Hypothalamus (tissue), 51 donors: ENCODE measurements at regions not wholly inside any gene's neighbourhood (a gene's known extent, or its start where the extent isn't known, plus 50 kb on each side); places are given as distances from the start of the nearest gene placed in this dataset.
A peak's percentile ranks its signal among the peaks of the same experiment; 100 is the strongest.

ENCODE experiments used
- DNase-seq, 51 donors: peaks; one replicate each; lab custom pipeline; 2025; lab: John Stamatoyannopoulos, UW

DNA sequence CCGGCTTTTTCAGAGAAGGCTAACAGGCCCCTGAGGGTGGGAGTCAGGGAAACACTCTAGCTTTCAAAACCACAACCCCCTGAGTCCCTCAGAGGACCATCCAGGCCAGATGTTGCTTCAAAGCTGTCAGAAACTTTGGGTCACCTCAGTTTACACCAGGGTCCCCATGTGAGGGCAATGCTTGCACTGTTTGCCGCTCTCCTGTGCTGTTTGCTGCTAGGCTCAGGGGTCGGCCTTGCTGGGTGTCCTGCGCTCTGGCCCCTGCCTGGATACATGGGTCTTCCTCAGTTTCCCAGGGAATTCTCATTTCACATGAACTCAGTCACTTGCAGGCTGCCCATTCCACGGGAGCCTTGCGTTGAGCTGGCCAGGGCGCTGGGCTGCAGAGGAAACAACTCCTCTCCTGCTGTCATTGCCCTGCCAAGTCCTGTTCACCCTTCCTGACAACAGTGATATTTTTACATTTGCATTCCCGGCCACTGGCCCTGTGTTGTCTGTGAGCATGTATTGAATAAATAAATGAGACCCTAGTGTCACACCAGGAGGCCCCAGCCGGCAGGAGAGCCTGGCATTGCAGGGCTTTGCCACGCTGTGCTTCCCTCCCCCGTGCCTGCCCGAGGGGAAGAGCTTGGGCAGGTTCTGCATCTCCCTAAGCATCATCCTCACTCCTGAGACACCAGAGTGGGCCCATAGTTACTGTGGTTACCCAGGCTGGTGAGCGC, 73.2 kb upstream of the RAB6C start:
- no peak for DNase-seq

DNA sequence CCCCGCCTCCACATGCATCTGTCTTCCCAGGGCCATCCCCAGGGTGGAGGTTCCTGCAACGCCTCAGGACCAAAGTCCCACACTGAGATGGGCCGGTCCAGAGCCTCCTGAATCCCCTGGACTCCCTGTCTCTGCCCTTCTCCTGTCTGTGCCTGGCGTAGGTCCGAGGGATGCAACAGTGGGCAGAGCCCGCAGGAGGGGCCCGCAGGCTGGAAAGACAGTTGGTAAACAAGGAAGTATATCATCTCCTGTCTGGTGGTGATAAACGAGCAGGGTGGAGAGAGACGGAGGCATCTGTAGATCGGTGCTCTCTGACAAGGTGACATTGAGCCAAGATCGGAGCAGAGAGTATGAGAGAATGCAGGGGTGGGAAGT, 72.6 kb upstream of the RAB6C start:
- no peak for DNase-seq

DNA sequence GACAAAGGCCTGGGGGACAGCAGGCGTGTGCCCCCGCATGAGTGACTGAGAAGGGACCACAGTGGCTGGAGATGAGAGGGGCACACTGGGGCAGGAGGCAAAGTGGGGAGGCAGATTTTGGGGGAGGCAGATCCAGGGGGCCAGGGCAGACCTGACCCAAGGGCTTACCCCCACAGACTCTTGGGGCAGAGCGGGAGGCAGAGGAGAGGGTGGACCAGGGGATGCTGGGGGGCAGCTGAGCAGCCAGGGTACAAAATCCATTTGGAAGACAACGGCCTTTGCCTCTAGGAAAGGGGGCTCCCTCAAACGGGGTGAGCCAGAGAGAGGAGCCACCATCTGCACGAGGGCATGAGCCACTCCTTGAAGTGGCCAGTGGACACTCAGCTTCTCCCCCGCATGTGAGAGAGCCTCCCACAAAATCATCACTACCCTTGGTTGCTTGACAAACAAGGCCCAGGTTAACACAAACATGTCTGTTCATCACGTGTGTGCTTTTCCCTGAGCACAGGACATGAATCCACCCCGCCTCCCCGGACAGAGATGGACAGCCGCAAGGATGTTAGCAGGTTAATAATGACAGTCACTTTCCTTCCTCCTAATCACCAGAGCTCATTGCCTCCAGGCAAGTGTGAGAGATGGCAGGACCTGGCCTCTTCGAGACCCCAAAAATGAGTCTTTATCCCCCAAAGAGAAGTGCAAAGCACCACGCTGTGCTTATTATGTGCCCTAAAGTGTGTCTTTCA, 72.0 kb upstream of the RAB6C start:
- no peak for DNase-seq

DNA sequence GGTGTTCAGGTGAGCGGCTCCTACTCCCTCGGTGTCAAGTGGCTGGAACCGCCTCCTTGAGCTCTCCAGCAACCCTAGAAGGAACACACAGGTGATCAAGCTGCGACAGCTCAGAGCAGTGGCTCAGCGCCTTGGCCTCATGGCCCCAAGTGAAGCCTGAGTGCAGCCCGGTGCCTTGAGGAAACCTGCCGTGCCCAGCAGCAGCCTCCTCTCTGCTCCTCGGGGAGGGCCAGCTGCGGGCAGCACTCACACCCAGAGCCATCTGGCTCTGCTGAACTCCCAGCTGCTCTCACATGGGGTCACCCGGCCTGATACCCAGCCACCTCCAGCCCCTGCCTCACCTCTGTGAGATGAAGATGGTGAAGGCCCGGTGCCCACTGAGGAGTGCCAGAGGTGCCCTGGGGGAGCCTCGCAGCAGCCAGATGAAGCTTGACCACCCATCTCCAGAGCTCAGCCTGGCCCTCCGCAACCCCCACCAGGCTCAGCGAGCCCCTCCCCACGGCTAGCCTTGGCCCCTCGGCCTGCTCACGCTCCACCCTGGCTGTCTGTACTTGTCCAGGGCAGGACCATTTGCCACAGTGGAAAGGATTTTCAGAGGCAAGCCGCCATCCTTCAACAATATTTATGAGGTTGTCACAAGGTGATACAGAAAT, 70.6 kb upstream of the RAB6C start:
- no peak for DNase-seq

DNA sequence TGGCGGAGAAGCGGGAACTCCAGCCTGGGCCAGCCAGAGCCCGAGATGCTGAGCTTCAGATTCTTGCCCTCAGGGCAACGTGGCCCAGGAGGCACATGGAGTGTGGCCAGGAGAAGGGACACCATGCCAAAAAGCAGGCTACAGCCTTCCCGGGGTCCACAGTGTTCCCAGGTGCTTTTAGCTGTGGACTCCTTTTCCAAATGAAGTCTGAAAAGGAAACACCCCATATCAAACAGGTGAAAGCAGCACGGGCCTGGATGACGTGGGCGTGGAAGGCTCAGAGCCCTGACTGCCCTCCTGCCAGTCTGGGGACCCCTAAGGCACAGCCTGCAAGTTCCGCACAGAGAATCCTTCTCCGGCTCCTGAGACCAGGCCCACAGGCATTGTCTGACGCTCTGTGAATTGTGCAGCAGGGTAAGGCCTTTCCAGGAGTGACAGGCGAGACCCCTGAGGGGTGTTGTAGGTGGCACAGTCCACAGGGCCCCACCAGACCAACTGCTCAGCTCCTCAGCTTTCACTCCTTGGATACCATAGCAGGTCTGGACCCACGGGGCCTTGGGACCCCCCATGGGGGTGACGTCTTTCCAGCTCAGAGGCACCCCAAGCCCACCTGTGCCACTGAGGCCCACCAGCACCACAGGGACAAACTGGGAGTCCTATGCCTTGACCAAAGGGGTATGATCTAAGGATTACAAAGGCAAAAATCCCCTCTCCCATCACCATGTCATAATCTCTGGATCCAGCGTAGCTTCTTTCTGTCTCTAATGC, 69.6 kb upstream of the RAB6C start:
- DNase-seq, result no peak

DNA sequence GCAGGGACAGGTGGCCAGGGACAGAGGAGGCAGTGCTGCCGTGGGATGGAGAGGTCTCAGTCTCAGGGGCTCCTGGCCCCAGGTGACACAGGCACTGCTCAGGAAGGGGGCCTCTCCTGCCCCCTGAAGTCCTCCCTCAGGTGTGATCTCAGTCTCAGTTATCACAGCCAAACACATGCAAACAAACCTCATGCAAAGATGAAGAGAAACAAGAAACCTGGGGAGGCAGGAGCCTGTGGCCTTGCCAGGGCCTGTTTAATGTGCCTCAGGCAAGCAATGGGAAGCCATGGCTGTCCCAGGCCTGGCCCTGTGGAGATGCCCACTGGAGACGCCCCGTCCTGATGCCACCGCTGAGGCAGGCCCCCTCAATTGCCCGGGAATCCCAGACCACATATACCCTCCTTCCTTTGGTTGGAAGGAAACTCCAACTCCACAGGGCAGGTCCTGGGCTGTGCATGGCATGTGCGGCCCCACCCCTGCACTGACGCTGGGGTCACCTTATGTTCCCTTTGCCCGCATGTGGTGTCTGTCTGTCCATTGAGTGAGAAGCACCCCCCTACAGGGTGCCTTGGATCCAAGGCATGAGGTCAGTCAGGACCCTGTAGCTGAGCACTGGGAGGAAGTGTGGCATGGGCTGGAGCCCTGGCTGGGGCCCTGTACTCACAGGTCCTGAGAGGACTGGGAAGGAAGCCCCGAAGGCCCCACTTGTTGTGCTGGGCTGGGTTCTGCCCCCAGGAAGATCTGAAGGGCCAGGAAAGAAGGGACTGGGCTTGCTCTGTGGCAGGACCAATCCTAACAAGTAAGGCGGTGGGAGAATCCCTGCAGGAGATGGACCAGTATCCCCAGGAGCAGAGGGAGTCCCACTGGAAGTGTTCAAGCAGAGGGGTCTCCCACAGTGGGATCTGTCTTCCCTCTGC, 68.8 kb upstream of the RAB6C start:
- no peak for DNase-seq

DNA sequence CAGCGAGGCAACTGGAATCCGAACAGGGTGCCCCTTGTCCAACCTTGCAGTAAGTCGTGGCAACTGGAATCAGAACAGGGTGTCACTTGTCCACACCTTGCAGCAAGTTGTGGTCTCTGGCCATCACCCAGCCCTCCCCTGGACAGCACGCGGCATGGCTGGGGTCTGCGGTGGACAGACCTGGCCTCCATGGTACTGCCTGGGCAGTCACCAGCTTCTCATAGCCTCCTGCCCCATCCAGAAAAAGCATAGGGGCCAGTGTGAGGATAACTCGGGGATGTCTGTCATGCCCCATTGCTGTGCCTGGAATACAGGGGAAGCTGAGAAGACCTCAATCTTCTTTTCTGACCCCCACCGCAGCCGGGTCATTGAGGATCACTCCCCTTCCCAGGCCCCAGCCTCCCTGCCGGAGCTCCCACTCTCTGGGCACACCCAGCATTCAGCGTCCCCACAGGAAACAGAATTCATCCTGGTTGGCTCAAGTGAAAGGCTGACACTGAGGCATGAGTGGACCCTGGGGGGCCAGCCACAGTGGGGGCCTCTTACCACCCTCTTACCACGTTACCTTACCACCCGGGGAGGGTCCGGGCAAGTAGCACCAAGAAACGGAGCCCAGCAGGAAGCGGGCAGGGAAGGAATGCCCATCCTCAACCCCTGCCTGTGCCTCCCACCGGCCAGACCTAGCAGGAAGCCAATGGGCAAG, 68.0 kb upstream of the RAB6C start:
- no peak for DNase-seq

DNA sequence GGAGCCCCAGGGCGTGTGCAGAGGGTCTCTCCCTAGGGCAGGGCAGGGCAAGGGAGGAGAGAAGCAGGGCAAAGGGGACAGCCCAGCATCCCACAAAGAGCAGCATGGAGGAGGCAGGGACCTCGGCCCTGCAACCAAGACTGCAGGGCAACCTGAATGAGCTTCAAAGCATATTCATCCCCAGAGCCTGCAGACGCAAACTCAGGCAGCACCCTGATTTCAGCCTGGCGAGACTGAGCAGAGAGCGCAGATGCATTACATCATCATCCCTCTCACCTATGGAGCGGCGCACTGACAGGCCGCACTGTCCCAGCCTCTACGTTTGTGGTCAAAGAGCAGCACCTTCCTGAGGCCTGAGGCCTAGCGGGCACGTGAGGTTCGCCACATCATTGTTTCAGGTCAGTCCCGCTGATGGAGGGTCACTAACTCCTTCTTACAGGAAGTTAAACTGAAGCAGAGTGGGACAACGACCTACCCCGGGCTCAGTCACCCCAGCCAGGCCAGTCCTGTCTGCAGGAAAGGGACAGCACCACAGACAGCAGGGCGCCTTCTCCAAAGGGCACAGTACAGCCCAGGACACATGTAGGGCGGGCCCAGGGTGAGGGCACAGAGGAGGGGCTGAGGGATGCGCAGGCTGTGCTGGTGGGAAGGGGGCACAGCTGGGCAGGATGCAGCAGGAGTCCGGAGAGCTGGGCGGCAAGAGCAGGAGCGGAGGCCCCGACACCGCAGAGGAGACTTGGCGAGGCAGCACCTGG, 67.2 kb upstream of the RAB6C start:
- no peak for DNase-seq

DNA sequence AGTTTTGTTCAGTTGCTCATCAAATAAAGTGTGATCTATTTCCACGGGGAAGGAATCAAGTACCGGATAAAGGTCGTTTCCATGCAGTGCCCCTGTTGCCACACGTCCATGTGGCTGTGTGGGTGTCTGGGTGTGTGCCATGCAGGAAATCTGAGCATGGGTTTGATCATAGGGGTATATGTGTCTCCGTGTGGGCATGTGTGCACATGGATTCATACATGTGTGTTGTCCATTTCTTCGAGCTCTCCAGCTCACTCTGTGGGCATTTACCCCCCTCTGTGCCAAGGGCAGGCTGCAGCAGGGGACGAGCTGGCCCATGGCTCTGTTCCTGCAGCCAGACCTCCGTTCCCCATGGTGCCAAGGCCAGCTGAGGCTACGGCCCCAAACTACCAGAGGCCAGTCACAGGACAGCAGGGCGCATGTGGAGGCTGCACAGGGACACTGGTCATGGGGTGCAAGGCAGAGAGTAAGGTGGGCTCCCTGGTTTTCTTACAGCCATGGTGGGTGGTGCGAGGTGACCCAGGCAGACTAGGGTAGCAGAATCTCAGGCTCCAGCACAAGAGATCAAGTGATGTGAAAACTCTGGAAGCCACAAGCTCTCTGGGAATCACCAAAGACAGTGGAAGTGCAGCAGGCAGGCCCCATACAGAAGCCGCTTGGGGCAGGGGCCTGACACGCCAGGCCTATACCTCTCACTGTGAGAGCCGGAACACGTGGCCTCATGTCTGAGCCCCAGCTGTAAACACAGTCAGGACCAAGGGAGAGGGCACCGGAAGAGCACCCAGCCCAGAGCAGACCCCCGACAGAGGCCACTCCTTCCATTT, 66.4 kb upstream of the RAB6C start:
- DNase-seq, result no peak

DNA sequence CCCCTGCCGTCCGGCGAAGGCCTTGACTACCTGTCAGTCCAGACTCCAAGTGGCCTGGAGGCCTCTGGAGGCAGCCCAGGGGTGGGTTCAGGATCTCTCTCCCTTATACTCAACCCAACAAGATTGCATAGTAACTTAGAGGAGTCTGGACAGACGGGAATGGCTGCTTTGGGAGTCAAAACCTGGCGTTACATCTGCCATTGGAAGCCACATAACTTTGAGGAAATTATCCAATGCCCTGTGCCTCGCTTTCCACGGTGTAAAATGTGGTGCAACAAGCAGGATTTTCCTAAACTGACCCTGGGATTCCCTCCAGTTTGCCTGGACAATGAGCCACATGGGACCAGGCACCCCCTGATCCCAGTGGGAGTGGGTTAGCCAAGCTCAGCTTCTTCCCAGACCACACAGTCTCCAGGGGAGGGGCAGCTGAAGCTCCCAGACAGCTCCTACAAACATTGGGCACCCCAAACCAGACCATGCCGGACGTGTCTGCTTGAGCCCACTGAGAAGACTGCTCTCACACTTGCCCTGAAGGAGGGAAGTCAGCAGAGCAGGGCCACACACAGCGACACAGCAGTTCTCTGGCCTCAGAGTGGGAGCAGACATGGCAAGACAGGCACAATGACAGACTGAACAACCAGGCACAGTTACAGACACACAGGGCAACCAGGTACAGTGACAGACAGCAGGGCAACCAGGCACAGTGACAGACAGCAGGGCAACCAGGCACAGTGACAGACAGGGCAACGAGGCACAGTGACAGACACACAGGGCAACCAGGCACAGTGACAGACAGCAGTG, 65.6 kb upstream of the RAB6C start:
- no peak for DNase-seq

DNA sequence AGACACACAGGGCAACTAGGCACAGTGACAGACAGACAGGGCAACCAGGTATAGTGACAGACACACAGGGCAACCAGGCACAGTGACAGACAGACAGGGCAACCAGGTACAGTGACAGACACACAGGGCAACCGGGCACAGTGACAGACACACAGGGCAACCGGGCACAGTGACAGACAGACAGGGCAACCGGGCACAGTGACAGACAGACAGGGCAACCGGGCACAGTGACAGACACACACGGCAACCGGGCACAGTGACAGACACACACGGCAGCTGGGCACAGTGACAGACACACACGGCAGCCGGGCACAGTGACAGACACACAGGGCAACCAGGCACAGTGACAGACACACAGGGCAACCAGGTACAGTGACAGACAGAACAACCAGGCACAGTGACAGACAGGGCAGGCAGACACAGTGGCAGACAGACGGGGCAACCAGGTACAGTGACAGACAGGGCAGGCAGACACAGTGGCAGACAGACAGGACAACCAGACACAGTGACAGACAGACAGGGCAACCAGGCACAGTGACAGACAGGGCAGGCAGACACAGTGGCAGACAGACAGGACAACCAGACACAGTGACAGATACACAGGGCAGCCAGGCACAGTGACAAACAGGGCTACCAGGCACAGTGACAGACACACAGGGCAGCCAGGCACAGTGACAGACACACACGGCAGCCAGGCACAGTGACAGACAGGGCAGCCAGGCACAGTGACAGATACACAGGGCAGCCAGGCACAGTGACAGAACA, 64.7 kb upstream of the RAB6C start:
- no peak for DNase-seq

DNA sequence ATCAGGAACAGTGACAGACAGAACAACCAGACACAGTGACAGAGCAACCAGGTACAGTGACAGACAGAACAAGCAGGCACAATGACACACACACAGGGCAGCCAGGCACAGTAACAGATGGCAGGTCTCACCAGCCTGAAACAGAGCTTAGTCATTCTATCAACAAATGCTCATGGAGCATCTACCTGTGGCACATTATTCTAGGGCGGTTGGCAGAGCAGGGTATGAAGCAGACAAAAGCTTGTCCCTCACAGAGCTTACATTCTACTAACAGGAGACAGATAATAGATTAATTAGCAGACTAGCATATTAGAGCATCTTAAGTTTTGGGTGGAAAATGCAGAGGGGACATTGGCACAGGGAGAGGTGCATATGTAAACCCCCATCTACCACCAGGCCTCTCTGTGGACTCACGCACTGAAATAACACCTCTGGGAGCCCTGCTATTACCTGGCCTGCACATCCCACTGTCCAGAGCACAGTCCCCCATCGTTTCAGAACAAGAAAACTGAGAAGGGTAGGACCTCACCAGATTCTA, 64.1 kb upstream of the RAB6C start:
- DNase-seq, result no peak

DNA sequence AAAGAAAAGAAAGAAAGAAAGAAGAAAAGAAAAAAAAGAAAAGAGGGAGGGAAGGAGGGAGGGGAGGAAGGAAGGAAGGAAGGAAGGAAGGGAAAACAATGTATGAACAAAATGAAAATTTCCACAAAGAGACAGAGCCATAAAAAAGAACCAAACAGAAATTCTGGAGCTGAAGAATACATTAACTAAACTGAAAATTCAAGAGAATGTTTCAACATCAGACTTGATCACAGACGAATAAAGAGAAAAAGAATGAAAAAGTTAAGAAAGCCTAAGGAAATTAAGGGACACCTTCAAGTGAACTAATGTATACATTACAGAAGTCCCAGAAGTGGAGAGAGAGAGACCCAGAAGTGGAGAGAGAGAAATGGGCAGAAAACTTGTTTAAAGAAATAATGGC, 60.9 kb upstream of the RAB6C start:
- no peak for DNase-seq

DNA sequence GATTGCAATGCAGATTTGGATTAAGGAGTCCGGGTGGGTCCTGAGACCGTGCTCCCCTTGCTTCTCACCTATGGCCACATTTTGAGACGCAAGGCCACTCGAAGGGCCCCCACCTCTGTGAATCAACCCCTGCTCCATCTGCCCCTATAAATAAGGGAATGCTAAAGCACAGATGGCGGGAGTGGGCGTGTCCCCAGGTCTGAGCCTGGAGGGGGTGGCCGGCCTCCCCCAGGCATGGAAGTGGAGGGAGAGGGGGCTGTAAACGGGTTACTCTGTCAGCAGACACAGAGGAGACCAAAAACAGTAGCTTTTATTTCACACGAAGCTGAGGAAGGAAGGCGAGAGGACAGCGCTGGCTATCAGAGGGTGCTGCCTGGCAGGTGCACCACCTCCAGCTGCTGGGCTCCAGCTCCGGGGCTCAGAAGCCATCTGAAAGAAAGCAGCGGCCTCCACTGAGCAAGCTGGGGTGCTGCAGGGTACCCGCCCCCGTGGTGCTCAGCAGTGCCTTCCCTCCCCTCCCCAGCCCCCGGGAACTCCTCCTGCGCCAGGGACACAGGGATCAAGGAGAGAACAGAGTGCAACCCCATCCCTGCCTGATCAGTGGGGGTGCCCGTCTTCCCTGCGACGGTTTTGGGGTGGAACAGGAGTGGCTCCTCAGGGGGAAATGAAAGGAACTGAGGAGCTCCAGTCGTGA, 56.7 kb upstream of the RAB6C start:
- peak in 2 of 51 donors; percentile 33 to 40 for DNase-seq
